GM23338 (cell line): ENCODE measurements at regions not wholly inside any gene's neighbourhood (a gene's known extent, or its start where the extent isn't known, plus 50 kb on each side); places are given as distances from the start of the nearest gene placed in this dataset.

Experiments used
- ATAC-seq: fragments of 200-7000 bp; cut with Tn5 transposase; 3 replicates; pipeline ENCODE4 v1.9.1; 2020
- DNase-seq: peaks from one replicate; pipeline ENCODE4 v3.0.0-alpha.2; 2015; ENCODE audit warnings: low spot score
- H2AFZ ChIP-seq: fragments of 200-600 bp; sonication (generic); 2 replicates; pipeline ENCODE4 v1.8.0; 2016; ENCODE audit warnings: antibody characterized with exemption, mild to moderate bottlenecking, moderate library complexity
- H3F3A ChIP-seq: fragments of 200-600 bp; sonication (generic); replicated peaks from 2 replicates; pipeline ENCODE4 v1.8.0; 2017; ENCODE audit warnings: antibody characterized with exemption, mixed run types, low read depth
- H3K27ac ChIP-seq: fragments of 200-600 bp; sonication (generic); 2 replicates; pipeline ENCODE4 v1.6.1; 2016; ENCODE audit warnings: low read depth
- H3K27me3 ChIP-seq: fragments of 200-600 bp; sonication (generic); 2 replicates; pipeline ENCODE4 v1.8.0; 2016; ENCODE audit warnings: mild to moderate bottlenecking, mixed run types, moderate library complexity; ENCODE audit not compliant: insufficient read depth
- H3K36me3 ChIP-seq: fragments of 200-600 bp; sonication (generic); 2 replicates; pipeline ENCODE4 v1.8.0; 2016; ENCODE audit warnings: mild to moderate bottlenecking; ENCODE audit not compliant: insufficient read depth
- H3K4me1 ChIP-seq: fragments of 200-600 bp; sonication (generic); 2 replicates; pipeline ENCODE4 v1.8.0; 2016; ENCODE audit warnings: mild to moderate bottlenecking, moderate library complexity; ENCODE audit not compliant: insufficient read depth
- H3K4me2 ChIP-seq: fragments of 200-600 bp; sonication (generic); 2 replicates; pipeline ENCODE4 v1.7.1; 2017; ENCODE audit warnings: mixed run types
- H3K4me3 ChIP-seq: fragments of 200-600 bp; sonication (generic); 2 replicates; pipeline ENCODE4 v1.6.1; 2016; ENCODE audit warnings: mixed run types
- H3K79me2 ChIP-seq: fragments of 200-600 bp; sonication (generic); replicated peaks from 2 replicates; pipeline ENCODE4 v1.8.0; 2017; ENCODE audit warnings: mild to moderate bottlenecking; ENCODE audit not compliant: insufficient read depth
- H3K9me2 ChIP-seq: fragments of 200-600 bp; sonication (generic); 2 replicates; pipeline ENCODE4 v1.8.0; 2017; ENCODE audit not compliant: insufficient read depth
- H4K20me1 ChIP-seq: fragments of 200-600 bp; sonication (generic); replicated peaks from 2 replicates; pipeline ENCODE4 v1.8.0; 2017; ENCODE audit warnings: mild to moderate bottlenecking; ENCODE audit not compliant: insufficient read depth
- H3K27ac Mint-ChIP-seq: 2 replicates; pipeline ENCODE4 v1.8.0; 2020; ENCODE audit warnings: inconsistent platforms, mild to moderate bottlenecking, moderate library complexity, mixed read lengths
- H3K27me3 Mint-ChIP-seq: 3 replicates; pipeline ENCODE4 v1.8.0; 2022; ENCODE audit warnings: low read depth, mild to moderate bottlenecking, moderate library complexity, mixed read lengths, inconsistent platforms; ENCODE audit not compliant: insufficient read depth, poor library complexity
- H3K36me3 Mint-ChIP-seq: 3 replicates; pipeline ENCODE4 v1.8.0; 2021; ENCODE audit warnings: low read depth, mild to moderate bottlenecking, inconsistent platforms, moderate library complexity, mixed read lengths
- H3K4me1 Mint-ChIP-seq: 3 replicates; pipeline ENCODE4 v1.8.0; 2020; ENCODE audit warnings: mild to moderate bottlenecking, inconsistent platforms, mixed read lengths
- H3K4me3 Mint-ChIP-seq: 3 replicates; pipeline ENCODE4 v1.8.0; 2021; ENCODE audit warnings: moderate library complexity, mild to moderate bottlenecking, inconsistent platforms, mixed read lengths
- H3K9me3 Mint-ChIP-seq: 3 replicates; pipeline ENCODE4 v1.8.0; 2020; ENCODE audit warnings: moderate library complexity, mild to moderate bottlenecking, inconsistent platforms, mixed read lengths
- CREB1 ChIP-seq: fragments of 250-450 bp; sonication (Bioruptor Pico); IDR thresholded peaks from 2 replicates; pipeline ENCODE4 v1.5.0; 2020; ENCODE audit warnings: low read depth, mild to moderate bottlenecking, moderate library complexity
- EZH2 ChIP-seq: fragments of 200-600 bp; sonication (generic); IDR thresholded peaks from one replicate; pipeline ENCODE4 v1.8.0; 2017; ENCODE audit warnings: antibody characterized with exemption, mild to moderate bottlenecking, low read depth; ENCODE audit not compliant: unreplicated experiment
- EZH2phosphoT487 ChIP-seq: fragments of 200-600 bp; sonication (generic); IDR thresholded peaks from one replicate; pipeline ENCODE4 v1.8.1; 2018; ENCODE audit warnings: antibody characterized with exemption; ENCODE audit not compliant: unreplicated experiment
- JUNB ChIP-seq: IDR thresholded peaks from one replicate; pipeline ENCODE4 v1.6.1; 2016; ENCODE audit warnings: antibody characterized with exemption; ENCODE audit not compliant: unreplicated experiment
- NANOG ChIP-seq: IDR thresholded peaks from 2 replicates; pipeline ENCODE4 v1.6.1; 2016; ENCODE audit warnings: antibody characterized with exemption, borderline replicate concordance
- POLR2AphosphoS5 ChIP-seq: IDR thresholded peaks from 2 replicates; pipeline ENCODE4 v1.6.1; 2016; ENCODE audit warnings: antibody characterized with exemption, low read depth
- STAT1 ChIP-seq: IDR thresholded peaks from one replicate; pipeline ENCODE4 v1.6.1; 2016; ENCODE audit warnings: antibody characterized with exemption; ENCODE audit not compliant: unreplicated experiment
- ZNF114 ChIP-seq: fragments of 250-450 bp; sonication (Bioruptor Pico); IDR thresholded peaks from 2 replicates; pipeline ENCODE4 v1.5.0; 2020; ENCODE audit warnings: mild to moderate bottlenecking, moderate library complexity
- ZNF331 ChIP-seq: fragments of 250-450 bp; sonication (Bioruptor Pico); IDR thresholded peaks from 2 replicates; pipeline ENCODE4 v1.5.0; 2020; ENCODE audit warnings: low read depth, mild to moderate bottlenecking, moderate library complexity
- TF ChIP-seq, protein P1 (sequence below), 2 experiments: fragments of 200-600 bp in 1 of 2; sonication (generic) in 1 of 2; conservative IDR thresholded peaks; 2 replicates each; pipeline versions ENCODE4 v1.5.1 to v1.6.1; 2016 to 2017; ENCODE audit warnings: antibody characterized with exemption in 2 of 2, low read depth in 2 of 2, mild to moderate bottlenecking in 2 of 2, moderate library complexity in 1 of 2
- TF ChIP-seq, protein P2 (sequence below): IDR thresholded peaks from 2 replicates; pipeline ENCODE4 v1.6.1; 2016; ENCODE audit warnings: antibody characterized with exemption
- TF ChIP-seq, protein P3 (sequence below): IDR thresholded peaks from one replicate; pipeline ENCODE4 v1.6.1; 2018; ENCODE audit warnings: antibody characterized with exemption; ENCODE audit not compliant: unreplicated experiment

DNA sequence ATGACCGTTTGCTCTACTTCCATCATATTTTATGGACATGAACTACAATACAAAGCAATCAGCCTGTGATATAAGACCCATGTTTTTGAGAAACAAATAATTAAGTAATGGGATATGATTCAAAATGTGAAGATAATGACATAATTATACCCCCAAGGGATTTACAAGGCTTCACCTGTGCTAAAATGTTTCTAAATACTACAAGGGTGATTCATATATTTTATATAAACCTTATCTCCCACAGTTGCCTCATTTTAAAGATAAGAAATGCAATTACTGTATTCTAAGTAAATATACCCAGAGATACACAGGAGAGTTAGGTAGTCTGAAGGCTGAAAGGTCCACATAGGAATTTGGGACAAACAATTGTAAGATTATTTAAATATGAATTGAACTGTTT is 662.0 kb upstream of the CHD1 start:
- peaks cover 6% of the 10 kb centered on the region; the same call in 2 of the 3 replicates for H3K4me1 Mint-ChIP-seq
- no peak overlapping the region for H3K4me3 Mint-ChIP-seq
- H3K27me3 ChIP-seq, result no peaks in the 10 kb centered on the region
- H3K36me3 Mint-ChIP-seq, result no peaks in the 10 kb centered on the region
- H3K27ac ChIP-seq, result no peak overlapping the region
- TF ChIP-seq, protein P1, sequence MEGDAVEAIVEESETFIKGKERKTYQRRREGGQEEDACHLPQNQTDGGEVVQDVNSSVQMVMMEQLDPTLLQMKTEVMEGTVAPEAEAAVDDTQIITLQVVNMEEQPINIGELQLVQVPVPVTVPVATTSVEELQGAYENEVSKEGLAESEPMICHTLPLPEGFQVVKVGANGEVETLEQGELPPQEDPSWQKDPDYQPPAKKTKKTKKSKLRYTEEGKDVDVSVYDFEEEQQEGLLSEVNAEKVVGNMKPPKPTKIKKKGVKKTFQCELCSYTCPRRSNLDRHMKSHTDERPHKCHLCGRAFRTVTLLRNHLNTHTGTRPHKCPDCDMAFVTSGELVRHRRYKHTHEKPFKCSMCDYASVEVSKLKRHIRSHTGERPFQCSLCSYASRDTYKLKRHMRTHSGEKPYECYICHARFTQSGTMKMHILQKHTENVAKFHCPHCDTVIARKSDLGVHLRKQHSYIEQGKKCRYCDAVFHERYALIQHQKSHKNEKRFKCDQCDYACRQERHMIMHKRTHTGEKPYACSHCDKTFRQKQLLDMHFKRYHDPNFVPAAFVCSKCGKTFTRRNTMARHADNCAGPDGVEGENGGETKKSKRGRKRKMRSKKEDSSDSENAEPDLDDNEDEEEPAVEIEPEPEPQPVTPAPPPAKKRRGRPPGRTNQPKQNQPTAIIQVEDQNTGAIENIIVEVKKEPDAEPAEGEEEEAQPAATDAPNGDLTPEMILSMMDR (conservative IDR thresholded peaks at IDR 0.05; ENCODE audit: low read depth in 2 of 2), result no peak
- no peak for ATAC-seq
- no peaks in the 10 kb centered on the region; the same call in 1 of the 2 replicates for H3K4me1 ChIP-seq
- no peaks in the 10 kb centered on the region for H3K9me2 ChIP-seq
- no peaks in the 10 kb centered on the region for H4K20me1 ChIP-seq
- no peak overlapping the region for H3K4me2 ChIP-seq
- H3K4me3 ChIP-seq, result no peak overlapping the region
- no peaks in the 10 kb centered on the region for H3F3A ChIP-seq
- no peaks in the 10 kb centered on the region for H3K36me3 ChIP-seq
- no peaks in the 10 kb centered on the region for H3K9me3 Mint-ChIP-seq
- H2AFZ ChIP-seq, result no peak overlapping the region
- H3K27me3 Mint-ChIP-seq, result no peaks in the 10 kb centered on the region
- DNase-seq, result no peak
- H3K79me2 ChIP-seq, result no peaks in the 10 kb centered on the region
- H3K27ac Mint-ChIP-seq, result no peak overlapping the region

DNA sequence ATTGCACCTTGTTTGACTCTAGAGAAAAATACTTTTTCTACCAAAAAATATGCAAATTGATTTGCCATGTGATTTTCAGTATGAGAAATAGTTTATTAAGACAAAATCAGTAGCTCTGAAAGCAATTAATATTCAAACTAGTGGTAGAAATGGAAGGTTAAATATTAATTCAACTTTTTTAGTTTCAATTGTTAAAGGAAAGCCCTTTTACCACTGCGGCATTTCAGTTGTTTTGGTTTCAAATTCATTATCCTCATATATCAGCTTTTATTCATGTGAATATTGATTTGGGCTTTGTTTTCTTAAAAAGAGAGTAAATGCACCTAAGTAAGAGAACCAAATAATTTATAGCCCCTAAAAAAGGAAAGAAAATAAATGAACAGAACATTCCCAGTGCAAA is 660.6 kb upstream of the CHD1 start:
- Histone ChIP-seq H4K20me1 (no peaks in the 10 kb centered on the region), H3K36me3 (no peaks in the 10 kb centered on the region), H3K4me2 (no peak overlapping the region), H2AFZ (no peak overlapping the region; the same call in 1 of the 2 replicates), H3K4me1 (peaks cover 6% of the 10 kb centered on the region; the same call in 1 of the 2 replicates), H3F3A (no peaks in the 10 kb centered on the region), H3K4me3 (no peak overlapping the region), H3K27ac (no peak overlapping the region), H3K27me3 (no peaks in the 10 kb centered on the region), H3K9me2 (no peaks in the 10 kb centered on the region), H3K79me2 (no peaks in the 10 kb centered on the region)
- DNase-seq (no peak), ATAC-seq (no peak)
- Mint-ChIP-seq H3K36me3 (no peaks in the 10 kb centered on the region), H3K27ac (no peak overlapping the region), H3K27me3 (no peaks in the 10 kb centered on the region), H3K4me3 (no peak overlapping the region), H3K4me1 (peaks cover 8% of the 10 kb centered on the region; the same call in 2 of the 3 replicates), H3K9me3 (no peaks in the 10 kb centered on the region)
- no peak for TF ChIP-seq EZH2phosphoT487
- no peak for TF ChIP-seq STAT1
- TF ChIP-seq ZNF331, result no peak
- TF ChIP-seq NANOG, result no peak
- no peak for TF ChIP-seq ZNF114 (CRISPR knock-in tag)
- TF ChIP-seq EZH2, result no peak
- TF ChIP-seq POLR2AphosphoS5, result no peak
- no peak for TF ChIP-seq CREB1 (CRISPR knock-in tag)
- TF ChIP-seq, protein P1 (conservative IDR thresholded peaks at IDR 0.05; ENCODE audit: low read depth in 2 of 2), result no peak
- TF ChIP-seq, protein P2, sequence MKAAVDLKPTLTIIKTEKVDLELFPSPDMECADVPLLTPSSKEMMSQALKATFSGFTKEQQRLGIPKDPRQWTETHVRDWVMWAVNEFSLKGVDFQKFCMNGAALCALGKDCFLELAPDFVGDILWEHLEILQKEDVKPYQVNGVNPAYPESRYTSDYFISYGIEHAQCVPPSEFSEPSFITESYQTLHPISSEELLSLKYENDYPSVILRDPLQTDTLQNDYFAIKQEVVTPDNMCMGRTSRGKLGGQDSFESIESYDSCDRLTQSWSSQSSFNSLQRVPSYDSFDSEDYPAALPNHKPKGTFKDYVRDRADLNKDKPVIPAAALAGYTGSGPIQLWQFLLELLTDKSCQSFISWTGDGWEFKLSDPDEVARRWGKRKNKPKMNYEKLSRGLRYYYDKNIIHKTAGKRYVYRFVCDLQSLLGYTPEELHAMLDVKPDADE, result no peak
- TF ChIP-seq, protein P3, sequence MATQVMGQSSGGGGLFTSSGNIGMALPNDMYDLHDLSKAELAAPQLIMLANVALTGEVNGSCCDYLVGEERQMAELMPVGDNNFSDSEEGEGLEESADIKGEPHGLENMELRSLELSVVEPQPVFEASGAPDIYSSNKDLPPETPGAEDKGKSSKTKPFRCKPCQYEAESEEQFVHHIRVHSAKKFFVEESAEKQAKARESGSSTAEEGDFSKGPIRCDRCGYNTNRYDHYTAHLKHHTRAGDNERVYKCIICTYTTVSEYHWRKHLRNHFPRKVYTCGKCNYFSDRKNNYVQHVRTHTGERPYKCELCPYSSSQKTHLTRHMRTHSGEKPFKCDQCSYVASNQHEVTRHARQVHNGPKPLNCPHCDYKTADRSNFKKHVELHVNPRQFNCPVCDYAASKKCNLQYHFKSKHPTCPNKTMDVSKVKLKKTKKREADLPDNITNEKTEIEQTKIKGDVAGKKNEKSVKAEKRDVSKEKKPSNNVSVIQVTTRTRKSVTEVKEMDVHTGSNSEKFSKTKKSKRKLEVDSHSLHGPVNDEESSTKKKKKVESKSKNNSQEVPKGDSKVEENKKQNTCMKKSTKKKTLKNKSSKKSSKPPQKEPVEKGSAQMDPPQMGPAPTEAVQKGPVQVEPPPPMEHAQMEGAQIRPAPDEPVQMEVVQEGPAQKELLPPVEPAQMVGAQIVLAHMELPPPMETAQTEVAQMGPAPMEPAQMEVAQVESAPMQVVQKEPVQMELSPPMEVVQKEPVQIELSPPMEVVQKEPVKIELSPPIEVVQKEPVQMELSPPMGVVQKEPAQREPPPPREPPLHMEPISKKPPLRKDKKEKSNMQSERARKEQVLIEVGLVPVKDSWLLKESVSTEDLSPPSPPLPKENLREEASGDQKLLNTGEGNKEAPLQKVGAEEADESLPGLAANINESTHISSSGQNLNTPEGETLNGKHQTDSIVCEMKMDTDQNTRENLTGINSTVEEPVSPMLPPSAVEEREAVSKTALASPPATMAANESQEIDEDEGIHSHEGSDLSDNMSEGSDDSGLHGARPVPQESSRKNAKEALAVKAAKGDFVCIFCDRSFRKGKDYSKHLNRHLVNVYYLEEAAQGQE, result no peak
- TF ChIP-seq JUNB, result no peak
